Stimulated activated CD4-positive, alpha-beta T cell treated with anti-CD3 and anti-CD28 coated beads, Interleukin-2, amount 100 ng/mL, for 4 hours (primary cell): ENCODE measurements at regions not wholly inside any gene's neighbourhood (a gene's known extent, or its start where the extent isn't known, plus 50 kb on each side); places are given as distances from the start of the nearest gene placed in this dataset.

Experiments
- DNase-seq: peaks from one replicate; pipeline ENCODE4 v3.0.0-alpha.2; 2020; ENCODE audit warnings: low read depth

DNA sequence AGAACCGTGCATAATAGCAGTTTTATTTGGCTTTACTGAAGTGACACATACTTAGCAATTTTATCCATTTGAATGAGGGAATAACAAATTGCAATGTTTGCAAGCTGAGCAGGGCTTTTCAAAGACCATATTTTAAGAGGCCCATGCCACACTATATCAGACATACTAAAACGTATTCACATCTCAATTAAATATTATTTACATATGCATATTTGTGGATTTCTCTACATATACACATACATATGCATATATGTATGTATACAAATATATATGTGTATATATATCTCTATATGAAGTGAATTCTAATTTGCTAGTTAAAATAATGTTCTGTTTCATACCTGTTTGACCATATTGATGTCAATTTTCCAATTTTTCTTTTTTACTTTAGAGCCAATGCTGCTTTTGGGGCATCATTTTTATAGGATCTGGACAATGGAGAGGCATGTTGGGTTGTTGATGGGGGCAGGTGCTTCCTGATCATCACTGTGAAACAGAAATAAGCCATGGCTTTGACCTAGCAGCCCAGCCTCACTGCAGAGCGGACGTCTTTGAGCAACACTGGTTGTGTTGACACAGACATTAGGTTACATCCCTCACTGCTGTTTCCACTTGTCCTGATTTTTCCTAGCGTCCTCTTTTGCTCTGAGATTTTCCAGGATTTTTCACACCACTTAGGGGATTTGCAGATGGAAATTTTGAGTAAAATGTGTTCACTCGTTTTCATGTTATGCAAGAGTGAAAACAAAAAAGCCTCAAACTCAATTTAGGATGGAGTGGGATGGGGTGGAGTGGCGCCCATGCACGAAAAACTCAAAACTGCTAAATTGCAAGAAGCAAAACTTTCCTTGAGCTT, 56.9 kb downstream of the RDH14 start:
- DNase-seq, result no peak

GRCh38 chr2:18502142-18502541, 58.3 kb downstream of the RDH14 start:
- DNase-seq, result no peak

DNA sequence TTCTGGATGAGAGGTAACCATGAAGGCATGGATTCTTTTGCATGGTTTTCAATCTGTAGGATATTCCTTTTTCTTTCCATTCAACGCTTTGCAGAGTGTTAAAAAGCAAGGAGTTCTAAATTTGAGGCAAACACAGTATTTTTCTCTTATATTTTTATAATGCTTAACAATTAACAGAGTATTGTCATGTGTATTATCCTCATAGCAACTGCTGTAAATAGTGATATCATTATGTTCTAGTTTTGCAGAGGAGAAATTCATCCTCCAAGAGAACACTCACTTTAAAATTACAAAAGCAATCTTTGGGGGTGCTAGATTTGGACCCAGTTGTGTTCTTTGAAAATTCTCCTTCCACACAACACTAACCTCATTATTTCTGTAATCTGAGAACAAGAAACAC, 58.7 kb downstream of the RDH14 start:
- no peak for DNase-seq

DNA sequence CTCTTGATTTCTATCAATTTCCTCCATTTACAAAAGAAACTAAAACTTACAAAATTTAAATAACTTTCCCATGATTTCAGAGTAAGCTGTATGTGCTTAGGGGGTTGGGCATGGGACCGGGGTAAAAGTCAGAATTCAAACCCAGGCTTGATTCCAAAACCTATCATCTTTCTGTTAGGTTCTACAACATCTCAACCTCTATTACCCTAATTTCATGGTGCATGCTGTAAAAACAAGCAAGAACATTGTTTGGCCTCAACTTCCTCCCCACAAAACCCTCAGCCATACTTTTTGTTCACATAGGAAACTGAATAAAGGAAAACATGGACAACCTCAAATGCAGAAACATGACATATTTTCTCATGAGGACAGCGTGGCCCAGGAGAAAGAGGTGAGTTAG, 59.3 kb downstream of the RDH14 start:
- no peak for DNase-seq

DNA sequence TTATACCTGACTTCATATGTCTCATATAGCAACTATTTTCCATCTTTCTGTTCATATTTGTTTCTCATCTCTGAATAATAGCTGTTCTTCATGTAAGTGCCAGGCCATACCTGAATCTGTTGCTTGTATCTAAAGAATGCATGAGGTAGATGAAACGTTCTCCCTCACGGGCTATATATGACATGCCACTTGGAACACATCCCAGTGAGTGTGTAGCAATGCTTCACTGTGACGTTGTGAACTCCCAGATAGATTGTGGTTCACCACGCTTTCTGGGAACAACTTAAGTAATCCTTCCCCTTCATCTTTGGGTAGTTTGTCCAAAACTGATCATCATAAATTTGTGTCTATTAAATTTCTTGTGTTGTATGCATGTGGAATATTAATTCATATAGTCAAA, 60.1 kb downstream of the RDH14 start:
- no peak for DNase-seq

- no peak for DNase-seq
These were observed 61.9 kb downstream of the RDH14 start for GRCh38 chr2:18498531-18498930.

DNA sequence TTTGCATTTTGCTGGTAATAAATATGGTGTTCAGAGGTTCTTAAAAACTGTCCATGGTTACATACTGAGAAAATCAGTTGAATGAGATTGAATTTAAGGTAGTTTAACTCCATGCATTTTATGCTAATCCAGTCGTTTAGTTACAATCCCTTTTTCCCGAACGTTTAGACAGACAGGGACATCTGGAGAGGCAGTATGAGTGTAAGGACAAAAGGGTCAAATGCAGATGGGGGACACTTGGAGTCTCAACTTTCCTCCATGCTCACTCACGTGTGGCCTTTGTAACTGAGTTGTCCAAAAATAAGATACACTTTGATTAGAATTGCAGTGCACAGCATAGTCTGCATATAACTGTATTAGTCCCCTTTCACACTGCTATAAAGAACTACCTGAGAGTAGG, 63.9 kb downstream of the RDH14 start:
- no peak for DNase-seq

DNA sequence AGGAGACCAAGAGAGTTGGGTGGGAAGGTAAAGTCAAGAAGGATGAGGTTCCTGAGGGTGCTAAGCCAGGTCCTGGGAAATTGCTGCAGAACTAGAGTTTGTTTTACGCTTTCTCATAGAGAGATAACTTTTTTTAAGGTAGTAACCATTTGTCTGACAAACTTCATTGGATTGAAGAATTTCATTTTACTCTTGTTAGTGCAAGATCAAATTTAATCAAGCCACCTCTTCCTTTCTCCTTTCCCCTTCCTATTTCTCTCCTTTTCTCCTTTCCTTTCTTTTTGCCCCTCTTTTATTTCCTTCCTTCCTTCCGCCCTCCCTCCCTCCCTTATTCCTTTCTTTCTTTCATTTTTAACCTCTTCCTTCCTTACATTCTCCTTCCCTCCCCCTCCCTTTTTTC, 65.4 kb downstream of the RDH14 start:
- no peak for DNase-seq

GRCh38 chr2:18492721-18493120, 67.7 kb downstream of the RDH14 start:
- no peak for DNase-seq

- no peak for DNase-seq
These were observed 68.9 kb downstream of the RDH14 start for GRCh38 chr2:18491577-18491976.

- no peak for DNase-seq
These were observed 69.6 kb downstream of the RDH14 start for GRCh38 chr2:18490901-18491300.

- DNase-seq, result no peak
These were observed 73.1 kb downstream of the RDH14 start for GRCh38 chr2:18487106-18487913.

DNA sequence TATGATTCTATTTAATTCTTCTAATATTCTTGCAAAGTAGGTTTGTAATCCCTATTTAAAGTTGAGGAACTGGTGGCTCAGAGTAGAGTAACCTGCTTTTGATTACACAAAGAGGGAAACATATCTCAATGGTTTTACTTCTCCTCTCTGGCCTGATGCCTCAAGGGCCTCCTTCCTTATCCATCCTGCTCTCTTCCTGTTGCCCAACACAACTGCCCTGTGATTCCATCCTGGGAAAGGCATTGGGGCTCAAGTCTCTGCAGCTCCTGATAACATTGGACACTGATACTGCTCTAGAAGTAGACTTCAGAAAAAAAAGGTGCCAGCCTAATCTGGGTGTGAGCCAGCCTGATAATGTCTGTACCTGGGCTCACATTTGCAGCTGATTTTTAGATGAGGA, 75.8 kb downstream of the RDH14 start:
- DNase-seq, result no peak

- DNase-seq, result no peak
These were observed 76.6 kb downstream of the RDH14 start for GRCh38 chr2:18483896-18484295.

DNA sequence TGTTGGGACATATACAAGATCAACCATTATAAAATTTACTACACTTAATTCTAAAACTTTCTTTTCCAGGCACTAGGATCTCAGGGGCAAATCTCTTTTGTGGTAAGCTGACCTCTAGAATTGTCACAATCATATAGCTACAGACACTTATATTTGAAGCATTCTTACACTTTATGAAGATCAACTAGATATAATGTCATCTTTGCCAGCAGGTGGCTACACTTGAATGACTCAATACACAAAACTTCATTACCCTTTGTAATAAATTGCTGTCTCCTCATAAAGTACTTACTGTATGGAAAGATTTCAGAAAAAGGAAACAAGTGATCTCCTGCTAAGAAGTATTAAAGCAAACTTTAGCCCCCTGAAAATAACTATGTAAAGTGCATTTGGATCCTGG, 77.8 kb downstream of the RDH14 start:
- no peak for DNase-seq

GRCh38 chr2:18479947-18480369, 80.5 kb downstream of the RDH14 start:
- no peak for DNase-seq

GRCh38 chr2:18477293-18477692, 83.2 kb downstream of the RDH14 start:
- DNase-seq, result no peak

DNA sequence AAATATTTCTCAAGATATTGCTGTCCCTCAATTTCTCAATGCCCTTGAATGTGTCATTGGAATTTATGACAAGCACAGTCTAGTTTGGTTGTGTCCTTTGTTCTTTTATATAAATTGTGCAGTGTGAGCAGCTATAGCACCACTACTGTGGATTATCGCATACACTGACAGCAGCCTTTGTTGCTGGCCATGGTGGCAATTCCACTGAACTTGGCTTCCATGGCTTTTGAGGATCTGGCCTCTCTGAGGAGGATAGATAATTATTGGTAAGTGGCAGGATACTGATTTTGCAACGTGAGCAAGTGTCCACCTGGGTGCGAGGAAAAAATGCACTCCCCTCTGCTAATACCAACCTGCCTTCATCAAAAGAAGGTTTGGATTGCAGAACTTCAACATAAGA, 84.0 kb downstream of the RDH14 start:
- no peak for DNase-seq

DNA sequence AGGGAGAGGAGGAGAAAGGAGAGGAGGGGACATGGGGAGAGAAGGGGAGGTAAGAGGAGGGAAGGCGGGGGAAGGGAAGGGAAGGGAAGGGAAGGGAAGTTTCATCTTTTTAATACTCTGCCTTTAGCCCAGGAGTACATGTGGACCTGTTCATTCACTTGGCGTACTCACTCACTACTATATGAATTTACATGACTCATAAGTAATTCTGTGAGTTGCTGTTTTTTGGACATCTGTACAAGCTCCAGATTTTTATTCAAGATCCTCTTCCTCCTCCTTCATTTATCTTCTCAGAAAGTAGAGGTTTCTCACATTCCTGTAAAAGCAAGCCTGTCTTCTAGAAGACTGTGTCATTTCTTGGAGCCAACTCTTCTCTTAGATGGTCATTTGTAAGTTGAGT, 84.6 kb downstream of the RDH14 start:
- no peak for DNase-seq

DNA sequence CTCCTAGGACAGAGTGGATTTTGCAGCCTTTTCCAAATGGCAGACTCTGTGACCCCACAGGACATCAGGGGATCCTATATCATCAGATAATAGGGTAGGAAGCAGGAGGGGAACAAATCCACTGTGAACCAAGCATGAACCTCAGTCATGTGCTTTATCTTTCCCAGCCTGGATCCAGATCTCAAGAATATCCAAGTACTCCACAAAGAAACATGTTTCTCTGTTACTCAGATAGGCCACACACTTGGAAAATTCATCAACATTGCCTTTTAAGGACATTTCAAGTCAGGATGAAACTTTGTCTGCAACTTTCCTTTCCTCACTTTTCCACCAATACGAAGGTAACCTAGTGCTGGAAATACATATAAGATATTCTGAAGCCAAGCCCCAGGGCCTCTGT, 85.8 kb downstream of the RDH14 start:
- DNase-seq, result no peak

GRCh38 chr2:18473241-18474181, 86.9 kb downstream of the RDH14 start:
- DNase-seq, result no peak

GRCh38 chr2:18467749-18468360, 92.6 kb downstream of the RDH14 start:
- DNase-seq, result no peak
